ENCODE measurements at regions not wholly inside any gene's neighbourhood (a gene's known extent, or its start where the extent isn't known, plus 50 kb on each side); places are given as distances from the start of the nearest gene placed in this dataset.

DNA sequence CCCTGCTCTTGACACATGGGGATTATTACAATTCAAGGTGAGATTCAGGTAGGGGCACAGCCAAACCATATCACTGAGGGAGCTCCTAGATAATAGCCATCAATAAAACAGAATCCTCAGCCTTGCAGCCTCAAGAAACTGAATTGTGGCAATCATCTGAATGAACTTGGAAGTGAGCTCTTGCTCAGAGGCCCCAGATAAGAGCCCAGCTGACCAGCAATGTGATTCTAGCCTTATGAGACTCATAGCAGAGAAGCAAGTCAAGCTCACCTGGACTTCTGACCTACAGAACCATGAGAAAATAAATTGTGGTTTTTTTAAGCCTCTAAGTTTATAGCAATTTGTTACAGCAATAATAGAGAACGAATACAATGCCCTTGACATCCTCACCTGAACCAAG lies 302.5 kb downstream of the LTN1 start:
- Mint-ChIP-seq H3K4me3 (no peak overlapping the region), H3K4me1 (peaks cover 8% of the 10 kb centered on the region), H3K36me3 (no peaks in the 10 kb centered on the region), H3K27me3 (ENCODE audit: low read depth) (no peaks in the 10 kb centered on the region), H3K9me3 (peaks cover 3% of the 10 kb centered on the region), H3K27ac (no peak overlapping the region)
- ATAC-seq (no peak), DNase-seq (ENCODE audit: low spot score) (no peak)
- ChIA-PET POLR2A (no interaction called here), CTCF (no interaction called here)
- TF ChIP-seq IRF2 (CRISPR knock-in tag; IDR thresholded peaks at IDR 0.05; ENCODE audit: borderline replicate concordance, low read depth) (no peak), ZNF532 (CRISPR knock-in tag; IDR thresholded peaks at IDR 0.05; ENCODE audit: borderline replicate concordance) (no peak), CREB1 (CRISPR knock-in tag; IDR thresholded peaks at IDR 0.05) (no peak), EMX1 (CRISPR knock-in tag; IDR thresholded peaks at IDR 0.05) (no peak), TEAD4 (CRISPR knock-in tag; IDR thresholded peaks at IDR 0.05) (no peak), JUN (CRISPR knock-in tag; IDR thresholded peaks at IDR 0.05) (no peak), ETV6 (CRISPR knock-in tag; IDR thresholded peaks at IDR 0.05) (no peak), TCF7 (CRISPR knock-in tag; IDR thresholded peaks at IDR 0.05; ENCODE audit: low read depth) (no peak), SMAD3 (CRISPR knock-in tag; IDR thresholded peaks at IDR 0.05; ENCODE audit: borderline replicate concordance) (no peak), ZNF396 (CRISPR knock-in tag; IDR thresholded peaks at IDR 0.05; ENCODE audit: borderline replicate concordance) (no peak), MYBL2 (CRISPR knock-in tag; IDR thresholded peaks at IDR 0.05) (no peak), ERG (CRISPR knock-in tag; IDR thresholded peaks at IDR 0.05) (no peak), NFATC4 (CRISPR knock-in tag; IDR thresholded peaks at IDR 0.05) (no peak)
- TF ChIP-seq, protein P1, sequence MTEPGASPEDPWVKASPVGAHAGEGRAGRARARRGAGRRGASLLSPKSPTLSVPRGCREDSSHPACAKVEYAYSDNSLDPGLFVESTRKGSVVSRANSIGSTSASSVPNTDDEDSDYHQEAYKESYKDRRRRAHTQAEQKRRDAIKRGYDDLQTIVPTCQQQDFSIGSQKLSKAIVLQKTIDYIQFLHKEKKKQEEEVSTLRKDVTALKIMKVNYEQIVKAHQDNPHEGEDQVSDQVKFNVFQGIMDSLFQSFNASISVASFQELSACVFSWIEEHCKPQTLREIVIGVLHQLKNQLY (CRISPR knock-in tag; IDR thresholded peaks at IDR 0.05), result no peak
- TF ChIP-seq, protein P2, sequence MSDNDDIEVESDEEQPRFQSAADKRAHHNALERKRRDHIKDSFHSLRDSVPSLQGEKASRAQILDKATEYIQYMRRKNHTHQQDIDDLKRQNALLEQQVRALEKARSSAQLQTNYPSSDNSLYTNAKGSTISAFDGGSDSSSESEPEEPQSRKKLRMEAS (CRISPR knock-in tag; IDR thresholded peaks at IDR 0.05), result no peak
- TF ChIP-seq, protein P3, sequence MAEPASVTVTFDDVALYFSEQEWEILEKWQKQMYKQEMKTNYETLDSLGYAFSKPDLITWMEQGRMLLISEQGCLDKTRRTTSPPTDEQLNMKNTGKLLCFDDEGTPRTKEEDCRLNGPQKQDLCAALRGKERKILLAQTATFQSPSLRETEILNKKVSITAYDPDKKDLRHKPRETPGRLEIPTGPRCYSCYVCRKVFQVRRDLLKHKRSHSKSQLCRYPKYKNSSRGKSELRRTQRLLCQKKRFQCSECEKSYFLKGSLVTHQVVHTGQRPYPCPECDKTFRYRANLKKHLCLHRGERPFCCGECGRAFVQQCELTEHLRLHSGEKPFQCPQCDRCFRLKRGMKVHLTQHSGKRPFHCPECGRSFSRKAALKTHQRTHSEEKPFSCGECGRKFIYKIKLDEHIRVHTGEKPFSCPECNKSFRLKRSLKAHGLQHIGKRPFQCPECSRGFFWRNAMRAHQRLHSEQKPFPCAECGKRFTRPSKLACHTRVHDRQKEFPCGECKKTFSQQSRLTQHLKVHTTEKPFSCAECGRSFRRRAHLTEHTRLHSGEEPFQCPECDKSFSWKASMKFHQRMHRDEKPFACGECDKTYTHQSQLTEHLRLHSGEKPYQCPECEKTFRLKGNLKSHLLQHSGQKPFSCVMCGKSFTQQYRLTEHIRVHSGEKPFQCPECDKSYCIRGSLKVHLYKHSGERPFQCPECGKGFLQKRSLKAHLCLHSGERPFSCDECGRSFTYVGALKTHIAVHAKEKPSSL (CRISPR knock-in tag; conservative IDR thresholded peaks at IDR 0.05), result no peak
- TF ChIP-seq, protein P4, sequence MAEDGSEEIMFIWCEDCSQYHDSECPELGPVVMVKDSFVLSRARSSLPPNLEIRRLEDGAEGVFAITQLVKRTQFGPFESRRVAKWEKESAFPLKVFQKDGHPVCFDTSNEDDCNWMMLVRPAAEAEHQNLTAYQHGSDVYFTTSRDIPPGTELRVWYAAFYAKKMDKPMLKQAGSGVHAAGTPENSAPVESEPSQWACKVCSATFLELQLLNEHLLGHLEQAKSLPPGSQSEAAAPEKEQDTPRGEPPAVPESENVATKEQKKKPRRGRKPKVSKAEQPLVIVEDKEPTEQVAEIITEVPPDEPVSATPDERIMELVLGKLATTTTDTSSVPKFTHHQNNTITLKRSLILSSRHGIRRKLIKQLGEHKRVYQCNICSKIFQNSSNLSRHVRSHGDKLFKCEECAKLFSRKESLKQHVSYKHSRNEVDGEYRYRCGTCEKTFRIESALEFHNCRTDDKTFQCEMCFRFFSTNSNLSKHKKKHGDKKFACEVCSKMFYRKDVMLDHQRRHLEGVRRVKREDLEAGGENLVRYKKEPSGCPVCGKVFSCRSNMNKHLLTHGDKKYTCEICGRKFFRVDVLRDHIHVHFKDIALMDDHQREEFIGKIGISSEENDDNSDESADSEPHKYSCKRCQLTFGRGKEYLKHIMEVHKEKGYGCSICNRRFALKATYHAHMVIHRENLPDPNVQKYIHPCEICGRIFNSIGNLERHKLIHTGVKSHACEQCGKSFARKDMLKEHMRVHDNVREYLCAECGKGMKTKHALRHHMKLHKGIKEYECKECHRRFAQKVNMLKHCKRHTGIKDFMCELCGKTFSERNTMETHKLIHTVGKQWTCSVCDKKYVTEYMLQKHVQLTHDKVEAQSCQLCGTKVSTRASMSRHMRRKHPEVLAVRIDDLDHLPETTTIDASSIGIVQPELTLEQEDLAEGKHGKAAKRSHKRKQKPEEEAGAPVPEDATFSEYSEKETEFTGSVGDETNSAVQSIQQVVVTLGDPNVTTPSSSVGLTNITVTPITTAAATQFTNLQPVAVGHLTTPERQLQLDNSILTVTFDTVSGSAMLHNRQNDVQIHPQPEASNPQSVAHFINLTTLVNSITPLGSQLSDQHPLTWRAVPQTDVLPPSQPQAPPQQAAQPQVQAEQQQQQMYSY (CRISPR knock-in tag; IDR thresholded peaks at IDR 0.05), result no peak
